GM18505 (cell line): ENCODE measurements at regions not wholly inside any gene's neighbourhood (a gene's known extent, or its start where the extent isn't known, plus 50 kb on each side); places are given as distances from the start of the nearest gene placed in this dataset.

Experiments used
- ATAC-seq: cut with Tn5 transposase; IDR thresholded peaks from one replicate; pipeline ENCODE4 v1.9.1; 2021; ENCODE audit not compliant: unreplicated experiment
- POLR2A ChIP-seq: IDR thresholded peaks from 4 replicates; pipeline ENCODE4 v1.6.1; 2011; ENCODE audit warnings: borderline replicate concordance; ENCODE audit not compliant: insufficient read depth, insufficient read length; ENCODE audit errors: extremely low read depth

DNA sequence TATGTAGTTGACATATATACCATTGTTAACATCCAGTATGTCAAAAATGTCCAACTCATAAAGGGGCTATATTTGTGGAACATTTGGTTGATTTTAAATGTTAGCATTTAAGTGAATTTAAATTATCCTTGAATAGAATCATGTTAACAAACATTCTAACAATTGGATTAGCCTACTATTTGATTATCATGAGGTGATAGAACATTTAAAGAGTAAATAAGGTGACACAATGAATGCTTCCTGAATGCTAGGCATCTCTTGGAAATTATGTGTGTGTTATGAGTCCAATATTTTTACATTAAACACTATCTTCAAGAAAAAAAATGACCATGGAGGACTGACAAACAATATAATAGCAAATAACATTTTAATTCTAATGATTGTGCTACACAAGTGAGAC lies 901.9 kb upstream of the AGA start:
- no peak for TF ChIP-seq POLR2A
- no peak for ATAC-seq

DNA sequence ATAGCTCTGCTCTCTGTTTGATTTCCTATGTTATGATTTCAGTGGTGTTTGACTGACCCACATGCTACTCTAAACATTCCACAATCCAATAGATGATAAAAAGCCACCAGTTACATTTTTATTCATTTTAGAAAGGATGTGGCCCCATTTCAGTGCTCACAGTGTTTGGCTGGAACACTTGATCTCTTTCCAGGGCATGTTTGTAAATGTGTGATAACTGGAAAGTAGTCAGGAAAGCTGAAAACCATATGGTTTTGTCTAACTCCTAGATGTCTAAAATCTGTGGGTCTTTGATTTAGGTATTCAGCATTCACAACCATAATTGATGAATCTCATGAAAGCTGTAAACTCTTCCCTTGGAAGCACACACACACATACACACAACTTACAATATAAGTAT lies 904.9 kb upstream of the AGA start:
- no peak for ATAC-seq
- no peak for TF ChIP-seq POLR2A

GRCh38 chr4:178349601-178350000 lies 907.4 kb upstream of the AGA start:
- no peak for TF ChIP-seq POLR2A
- no peak for ATAC-seq

GRCh38 chr4:178351185-178351584 lies 908.9 kb upstream of the AGA start:
- TF ChIP-seq POLR2A, result no peak
- ATAC-seq, result no peak

- TF ChIP-seq POLR2A, result no peak
- no peak for ATAC-seq
These were observed 914.5 kb upstream of the AGA start for GRCh38 chr4:178356725-178357124.

- ATAC-seq, result no peak
- no peak for TF ChIP-seq POLR2A
These were observed 943.2 kb upstream of the AGA start for GRCh38 chr4:178385481-178385880.

DNA sequence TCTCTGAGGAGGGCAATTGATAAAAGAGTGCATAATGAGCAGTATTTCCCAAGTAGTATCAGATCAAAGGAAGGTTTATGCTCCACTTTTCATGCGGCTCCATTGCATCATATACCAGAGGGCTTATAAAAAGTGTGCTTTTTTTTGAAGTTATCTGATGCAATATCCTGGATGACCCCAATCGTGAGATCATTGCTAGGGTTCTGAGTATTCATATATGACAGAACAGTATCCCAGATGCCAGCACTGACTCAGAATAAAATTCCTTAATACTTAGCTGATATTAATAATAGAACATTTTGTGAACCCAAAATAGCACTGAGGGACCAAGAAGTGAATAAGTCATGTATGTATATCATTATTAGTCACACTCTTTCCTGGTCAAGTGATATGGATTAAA lies 945.5 kb upstream of the AGA start:
- no peak for ATAC-seq
- no peak for TF ChIP-seq POLR2A

- no peak for TF ChIP-seq POLR2A
- ATAC-seq, result no peak
These were observed 953.6 kb upstream of the AGA start for GRCh38 chr4:178395798-178396197.

GRCh38 chr4:178412455-178412854 lies 970.2 kb upstream of the AGA start:
- TF ChIP-seq POLR2A, result no peak
- ATAC-seq, result no peak

GRCh38 chr4:178414042-178414441 lies 971.8 kb upstream of the AGA start:
- no peak for ATAC-seq
- no peak for TF ChIP-seq POLR2A

- no peak for TF ChIP-seq POLR2A
- no peak for ATAC-seq
These were observed 972.7 kb upstream of the AGA start for GRCh38 chr4:178414881-178415446.

DNA sequence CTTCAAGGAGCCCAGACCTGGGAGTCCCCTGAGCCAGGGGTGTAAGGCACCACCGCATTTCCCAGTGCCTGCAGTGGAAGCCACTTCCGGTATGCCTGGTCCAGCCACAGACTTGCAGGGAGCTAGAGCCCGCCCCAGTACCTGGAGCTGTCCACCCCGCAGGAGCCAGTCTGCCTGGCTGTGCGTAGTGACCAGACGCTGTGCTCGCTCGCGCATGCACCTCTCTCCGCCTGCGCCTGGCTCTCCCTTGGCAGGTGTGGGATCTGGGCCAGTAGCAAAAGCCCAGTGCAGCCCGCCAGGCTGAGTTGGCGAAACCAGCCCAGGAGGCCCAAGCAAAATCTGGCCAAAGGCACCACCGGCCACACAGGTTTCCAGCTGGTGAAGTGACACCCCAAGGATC lies 973.7 kb upstream of the AGA start:
- ATAC-seq, result no peak
- no peak for TF ChIP-seq POLR2A

DNA sequence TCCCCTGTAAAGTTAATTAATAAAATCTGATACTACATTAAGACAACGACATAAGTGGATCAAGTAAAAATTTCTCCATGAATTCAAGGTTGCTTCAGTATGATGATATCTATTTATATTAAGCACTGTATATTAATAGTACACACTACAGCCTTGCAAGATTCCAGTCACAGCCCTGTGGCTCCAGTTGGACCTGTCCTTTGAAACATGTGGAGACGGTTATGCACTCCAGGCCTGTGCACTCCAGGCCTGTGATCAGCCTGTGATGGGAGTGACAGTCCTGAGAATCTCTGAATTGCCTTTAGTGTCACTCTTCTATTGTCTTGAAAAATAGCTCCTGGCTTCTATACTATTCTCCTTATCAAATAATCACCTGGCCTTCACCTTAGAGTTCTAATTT lies 981.1 kb upstream of the AGA start:
- ATAC-seq, result no peak
- no peak for TF ChIP-seq POLR2A

GRCh38 chr4:178426871-178427270 lies 984.6 kb upstream of the AGA start:
- ATAC-seq, result no peak
- TF ChIP-seq POLR2A, result no peak

GRCh38 chr4:178427663-178428062 lies 985.4 kb upstream of the AGA start:
- no peak for ATAC-seq
- TF ChIP-seq POLR2A, result no peak
